GM06990 (cell line): ENCODE measurements at regions not wholly inside any gene's neighbourhood (a gene's known extent, or its start where the extent isn't known, plus 50 kb on each side); places are given as distances from the start of the nearest gene placed in this dataset.

Experiments
- DNase-seq: peaks from one replicate; pipeline ENCODE4 v3.0.0-alpha.2; 2011; ENCODE audit not compliant: insufficient read length; ENCODE audit errors: extremely low read depth
- H3K27me3 ChIP-seq: replicated peaks from 2 replicates; pipeline ENCODE4 v1.6.0; 2011; ENCODE audit warnings: low read length; ENCODE audit not compliant: control insufficient read depth, insufficient read depth
- H3K36me3 ChIP-seq: 2 replicates; pipeline ENCODE4 v1.5.1; 2011; ENCODE audit warnings: low read length; ENCODE audit not compliant: control insufficient read depth, insufficient read depth
- H3K4me3 ChIP-seq: replicated peaks from 2 replicates; pipeline ENCODE4 v1.5.1; 2011; ENCODE audit warnings: low read depth, mild to moderate bottlenecking, control low read depth, low read length
- CTCF ChIP-seq: IDR thresholded peaks from 2 replicates; pipeline ENCODE4 v1.5.1; 2011; ENCODE audit warnings: low read length, control low read depth, mild to moderate bottlenecking, inconsistent platforms; ENCODE audit not compliant: insufficient read depth, poor library complexity, severe bottlenecking

DNA sequence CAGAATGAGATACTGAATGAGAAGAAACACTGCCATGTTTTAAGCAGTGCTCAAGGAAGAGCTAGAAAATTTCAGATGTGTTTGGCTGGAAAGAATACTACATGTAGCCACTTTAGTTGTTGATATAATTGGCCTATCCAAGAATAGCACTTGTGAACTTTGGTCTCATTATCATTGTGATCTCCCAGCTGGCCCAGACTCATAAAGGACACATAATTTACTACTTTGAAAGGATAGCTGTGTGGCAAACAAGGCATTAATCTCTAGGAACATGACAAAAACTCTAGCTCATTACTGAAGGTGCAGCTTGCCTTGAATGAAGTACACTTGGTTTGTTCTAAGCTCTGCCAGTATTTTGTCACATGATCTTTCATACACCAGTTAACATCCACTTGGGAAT is 356.3 kb downstream of the CSNK1G3 start:
- TF ChIP-seq CTCF, result no peak
- H3K4me3 ChIP-seq, result no peak overlapping the region
- no peaks in the 10 kb centered on the region for H3K36me3 ChIP-seq
- H3K27me3 ChIP-seq, result no peaks in the 10 kb centered on the region
- no peak for DNase-seq

- no peaks in the 10 kb centered on the region for H3K36me3 ChIP-seq
- no peak for TF ChIP-seq CTCF
- no peak for DNase-seq
- H3K4me3 ChIP-seq, result no peak overlapping the region
- no peaks in the 10 kb centered on the region for H3K27me3 ChIP-seq
These were observed 353.7 kb downstream of the CSNK1G3 start for GRCh38 chr5:123865641-123866040.

GRCh38 chr5:123864578-123864977 is 352.6 kb downstream of the CSNK1G3 start:
- no peak for DNase-seq

GRCh38 chr5:123858938-123859337 is 347.0 kb downstream of the CSNK1G3 start:
- Histone ChIP-seq H3K27me3 (no peaks in the 10 kb centered on the region), H3K4me3 (no peak overlapping the region), H3K36me3 (no peaks in the 10 kb centered on the region)
- DNase-seq, result no peak
- TF ChIP-seq CTCF, result no peak

More at GRCh38 chr5:123864578-123864977, 352.6 kb downstream of the CSNK1G3 start:
- no peak for TF ChIP-seq CTCF
- H3K4me3 ChIP-seq, result no peak overlapping the region
- no peaks in the 10 kb centered on the region for H3K27me3 ChIP-seq
- no peaks in the 10 kb centered on the region for H3K36me3 ChIP-seq

DNA sequence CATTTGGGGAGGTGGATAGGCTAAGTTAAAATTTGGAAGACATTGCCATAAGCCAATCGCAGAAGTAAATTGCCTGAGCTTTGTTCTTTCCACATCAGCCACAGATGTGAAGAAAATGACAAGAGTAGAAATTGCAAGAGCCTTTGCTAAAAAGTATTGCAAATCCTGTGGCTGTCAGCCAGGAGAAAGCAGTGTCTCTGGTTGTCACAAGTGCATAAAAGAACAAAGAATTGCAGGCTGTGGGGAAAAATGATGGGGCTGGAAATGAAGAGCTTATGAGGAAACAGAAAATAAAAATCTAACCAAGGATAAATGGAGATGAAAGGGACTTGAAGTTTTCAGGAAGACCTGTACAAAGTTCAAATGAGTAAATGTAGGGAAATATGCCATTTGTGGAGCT is 344.8 kb downstream of the CSNK1G3 start:
- no peak for TF ChIP-seq CTCF
- DNase-seq, result no peak
- no peaks in the 10 kb centered on the region for H3K27me3 ChIP-seq
- no peak overlapping the region for H3K4me3 ChIP-seq
- H3K36me3 ChIP-seq, result no peaks in the 10 kb centered on the region

GRCh38 chr5:123855609-123856008 is 343.6 kb downstream of the CSNK1G3 start:
- Histone ChIP-seq H3K4me3 (no peak overlapping the region), H3K36me3 (no peaks in the 10 kb centered on the region), H3K27me3 (no peaks in the 10 kb centered on the region)
- no peak for TF ChIP-seq CTCF
- DNase-seq, result no peak
